Prostate gland (tissue), 2 donors: ENCODE measurements at regions not wholly inside any gene's neighbourhood (a gene's known extent, or its start where the extent isn't known, plus 50 kb on each side); places are given as distances from the start of the nearest gene placed in this dataset.
"Not testable (repeated sequence)": the region's sequence is repeated elsewhere in the genome, so short reads cannot be mapped to it uniquely, and the experiment has no call there.

Experiments
- DNase-seq: peaks from one replicate; pipeline ENCODE4 v3.0.0-alpha.2; 2019; ENCODE audit warnings: low spot score
- H3K27ac ChIP-seq, 2 donors: fragments of 200-600 bp; sonication (generic); 2 replicates each; pipeline ENCODE4 v1.5.1; 2017 to 2019
- H3K27me3 ChIP-seq: fragments of 200-600 bp; sonication (generic); replicated peaks from 2 replicates; pipeline ENCODE4 v1.5.1; 2019; ENCODE audit not compliant: insufficient read depth
- H3K36me3 ChIP-seq, 2 donors: fragments of 200-600 bp; sonication (generic); 1 replicate in 1 of 2; 2 replicates in 1 of 2; pipeline versions ENCODE4 v1.5.1 to v1.8.1; 2017 to 2019
- H3K4me1 ChIP-seq: fragments of 200-600 bp; sonication (generic); replicated peaks from 2 replicates; pipeline ENCODE4 v1.5.1; 2019
- H3K4me3 ChIP-seq, 2 donors: fragments of 200-600 bp; sonication (generic); 2 replicates each; pipeline ENCODE4 v1.5.1; 2017 to 2019
- H3K9me3 ChIP-seq: fragments of 200-600 bp; sonication (generic); 2 replicates; pipeline ENCODE4 v1.5.1; 2017
- POLR2A ChIP-seq: fragments of 450-650 bp; IDR thresholded peaks from one replicate; pipeline ENCODE4 v1.6.1; 2016; ENCODE audit warnings: antibody characterized with exemption, mild to moderate bottlenecking
- POLR2AphosphoS5 ChIP-seq: sonication (generic); formaldehyde crosslinking; IDR thresholded peaks from one replicate; pipeline ENCODE4 v1.6.1; 2017; ENCODE audit warnings: antibody characterized with exemption
- WGBS: methylation state at CpG from one replicate; pipeline ENCODE4 v1.1.5; 2018; 5-methylcytosine and 5-hydroxymethylcytosine counted together
- intact Hi-C: fragments of 100-400 bp; cut with DNase I; formaldehyde crosslinking; loops from one replicate; pipeline ENCODE4 v1.14.2; 2022
- TF ChIP-seq, protein P1 (sequence below), 4 experiments: fragments of 200-600 bp in 2 of 4; fragments of 450-650 bp in 2 of 4; sonication (generic) in 2 of 4; IDR thresholded peaks; 1 replicate in 3 of 4; 2 replicates in 1 of 4; pipeline ENCODE4 v1.5.1; 2016 to 2019; ENCODE audit warnings: antibody characterized with exemption in 4 of 4, mild to moderate bottlenecking in 2 of 4, moderate library complexity in 2 of 4

DNA sequence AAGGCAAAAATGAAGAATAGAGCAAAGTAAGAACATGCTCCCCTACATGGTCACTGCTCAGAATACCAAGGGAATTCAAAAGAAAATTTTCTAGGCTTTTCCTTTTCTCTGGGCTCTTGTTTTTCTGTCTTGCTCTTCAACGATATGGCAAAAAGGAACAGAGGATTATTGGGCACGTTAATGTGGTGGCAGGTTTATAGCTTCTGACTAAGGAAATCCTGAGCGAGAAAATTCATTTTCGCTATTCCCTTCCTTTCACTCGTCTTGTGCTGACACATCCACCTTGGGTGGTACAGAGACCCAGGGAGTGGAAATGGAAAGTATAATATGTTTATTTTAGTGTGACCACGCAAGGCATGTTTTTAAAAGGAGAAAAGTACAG is 132.8 kb downstream of the TRIM27 start:
- TF ChIP-seq POLR2A (no peak), POLR2AphosphoS5 (no peak)
- TF ChIP-seq, protein P1, sequence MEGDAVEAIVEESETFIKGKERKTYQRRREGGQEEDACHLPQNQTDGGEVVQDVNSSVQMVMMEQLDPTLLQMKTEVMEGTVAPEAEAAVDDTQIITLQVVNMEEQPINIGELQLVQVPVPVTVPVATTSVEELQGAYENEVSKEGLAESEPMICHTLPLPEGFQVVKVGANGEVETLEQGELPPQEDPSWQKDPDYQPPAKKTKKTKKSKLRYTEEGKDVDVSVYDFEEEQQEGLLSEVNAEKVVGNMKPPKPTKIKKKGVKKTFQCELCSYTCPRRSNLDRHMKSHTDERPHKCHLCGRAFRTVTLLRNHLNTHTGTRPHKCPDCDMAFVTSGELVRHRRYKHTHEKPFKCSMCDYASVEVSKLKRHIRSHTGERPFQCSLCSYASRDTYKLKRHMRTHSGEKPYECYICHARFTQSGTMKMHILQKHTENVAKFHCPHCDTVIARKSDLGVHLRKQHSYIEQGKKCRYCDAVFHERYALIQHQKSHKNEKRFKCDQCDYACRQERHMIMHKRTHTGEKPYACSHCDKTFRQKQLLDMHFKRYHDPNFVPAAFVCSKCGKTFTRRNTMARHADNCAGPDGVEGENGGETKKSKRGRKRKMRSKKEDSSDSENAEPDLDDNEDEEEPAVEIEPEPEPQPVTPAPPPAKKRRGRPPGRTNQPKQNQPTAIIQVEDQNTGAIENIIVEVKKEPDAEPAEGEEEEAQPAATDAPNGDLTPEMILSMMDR (IDR thresholded peaks at IDR 0.05), result no peak
- H3K4me1 ChIP-seq, result no peaks in the 10 kb centered on the region
- intact Hi-C loops, result no loop called here
- H3K9me3 ChIP-seq, result no peaks in the 10 kb centered on the region
- no peak overlapping the region for H3K4me3 ChIP-seq
- no peaks in the 10 kb centered on the region for H3K36me3 ChIP-seq
- DNase-seq, result no peak
- no peak overlapping the region for H3K27ac ChIP-seq
- 19% methylated on average over 6 of the region's 6 CpGs for WGBS
- H3K27me3 ChIP-seq, result peaks cover 24% of the 10 kb centered on the region

DNA sequence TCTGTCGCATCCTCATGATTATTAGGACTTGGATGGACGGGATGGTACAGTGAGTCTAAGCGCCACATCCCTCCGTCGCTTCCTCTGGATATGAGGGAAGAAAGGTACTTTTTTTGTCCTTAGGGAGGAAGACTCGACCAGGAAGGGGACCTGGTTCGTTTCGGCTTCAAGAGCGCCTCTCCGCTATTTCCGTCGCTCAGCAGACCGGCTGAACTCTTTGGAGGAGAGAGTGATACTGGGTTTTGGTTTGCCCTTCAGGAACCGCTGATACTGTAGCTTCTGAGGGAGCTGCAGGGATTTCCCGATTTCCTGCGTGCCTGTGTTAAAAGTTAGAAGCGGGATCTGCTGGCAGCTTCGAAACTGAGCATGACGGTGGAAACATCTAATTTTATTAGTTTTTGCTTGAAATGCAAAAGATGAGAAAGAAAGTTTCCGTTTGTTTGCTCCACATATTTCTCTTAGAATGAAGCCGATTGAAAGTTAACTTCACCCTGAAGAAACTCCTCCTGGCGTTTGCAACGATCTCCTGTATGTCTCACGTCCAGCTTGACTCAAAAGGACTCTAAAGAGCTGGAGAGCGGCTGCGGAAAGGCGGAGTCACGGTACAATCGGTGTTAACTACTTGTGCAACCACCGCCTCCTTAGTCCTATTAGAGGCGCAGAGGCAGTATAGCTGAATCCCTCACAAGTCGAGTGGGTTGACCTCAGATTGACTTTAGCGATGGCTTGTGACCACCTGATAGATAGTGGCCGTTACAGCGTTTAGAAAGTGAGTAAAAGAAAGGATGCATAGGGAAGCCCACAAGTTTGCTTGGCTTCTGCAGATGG is 129.4 kb downstream of the TRIM27 start:
- 4% methylated on average over 35 of the region's 35 CpGs for WGBS
- Histone ChIP-seq H3K4me1 (no peaks in the 10 kb centered on the region), H3K36me3 (no peaks in the 10 kb centered on the region), H3K4me3 (no peak overlapping the region), H3K27me3 (peaks cover 21% of the 10 kb centered on the region), H3K9me3 (no peaks in the 10 kb centered on the region), H3K27ac (no peak overlapping the region)
- TF ChIP-seq, protein P1 (IDR thresholded peaks at IDR 0.05), result no peak
- TF ChIP-seq POLR2AphosphoS5 (no peak), POLR2A (no peak)
- intact Hi-C loops, result no loop called here
- DNase-seq, result no peak

DNA sequence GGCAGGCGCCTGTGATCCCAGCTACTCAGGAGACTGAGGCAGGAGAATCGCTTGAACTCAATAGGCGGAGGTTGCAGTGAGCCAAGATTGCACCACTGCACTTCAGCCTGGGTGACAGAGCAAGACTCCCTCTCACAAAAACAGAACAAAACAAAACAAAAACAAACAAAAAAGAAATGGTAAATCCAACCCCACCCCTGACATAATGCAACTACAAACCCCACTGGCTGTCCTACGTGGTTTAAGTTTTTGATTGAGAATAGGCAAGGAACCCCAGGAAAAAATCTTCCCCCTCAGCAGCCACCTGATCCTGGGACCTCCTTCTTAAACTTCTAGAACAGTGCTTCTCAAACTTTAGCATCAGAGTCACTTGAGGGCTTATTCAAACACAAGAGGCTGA is 123.1 kb downstream of the TRIM27 start:
- DNase-seq, intact Hi-C loops, H3K4me3 ChIP-seq, H3K27me3 ChIP-seq, H3K36me3 ChIP-seq, H3K4me1 ChIP-seq, H3K9me3 ChIP-seq, H3K27ac ChIP-seq: not testable (repeated sequence)
- 87% methylated on average over 4 of the region's 4 CpGs for WGBS

DNA sequence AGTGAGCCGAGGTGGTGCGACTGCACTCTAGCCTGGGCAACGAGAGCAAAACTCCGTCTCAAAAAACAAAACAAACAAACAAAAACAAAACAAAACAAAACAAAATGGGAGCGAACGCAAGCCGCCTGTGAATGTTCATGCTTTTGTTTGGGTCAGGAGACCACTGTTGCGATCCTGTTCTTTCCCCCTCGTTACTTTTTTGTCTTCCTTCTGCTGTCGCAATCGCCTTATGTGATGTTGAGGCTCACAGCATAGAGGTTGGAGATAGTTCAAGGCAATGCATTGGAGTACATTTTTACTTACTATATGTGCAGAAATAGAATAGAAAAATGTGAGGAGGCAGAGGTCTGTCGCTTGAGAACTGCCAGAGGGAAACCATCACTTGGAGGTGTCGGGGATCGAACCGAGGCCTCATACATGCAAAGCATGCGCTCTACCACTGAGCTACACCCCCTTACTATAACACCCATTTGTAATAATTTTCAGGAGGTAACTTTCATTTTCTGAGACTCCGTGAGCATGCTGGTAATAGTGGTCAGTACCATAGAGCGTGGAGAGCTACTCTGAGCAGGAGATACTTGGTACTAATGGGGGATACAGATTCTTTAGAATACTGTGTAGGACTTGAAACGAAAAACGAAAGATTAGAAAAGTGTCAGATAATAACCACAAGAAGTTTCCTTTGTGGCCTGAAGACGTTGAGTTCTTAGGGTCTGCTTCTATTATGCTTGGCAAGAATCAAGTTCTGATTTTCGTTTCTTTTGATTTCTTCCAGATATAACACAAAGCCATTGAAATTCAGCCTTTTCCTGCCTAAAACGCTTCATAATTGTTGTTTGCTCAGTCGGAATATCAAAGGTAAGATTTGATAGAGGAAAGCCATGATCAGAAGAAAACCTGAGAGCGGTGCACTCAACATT is 121.1 kb downstream of the TRIM27 start:
- TF ChIP-seq POLR2A (no peak), POLR2AphosphoS5 (no peak)
- TF ChIP-seq, protein P1 (IDR thresholded peaks at IDR 0.05), result no peak
- H3K4me1 ChIP-seq, result no peaks in the 10 kb centered on the region
- 36% methylated on average over 25 of the region's 25 CpGs for WGBS
- intact Hi-C loops, result no loop called here
- DNase-seq, result no peak
- H3K27ac ChIP-seq, result no peak overlapping the region
- H3K4me3 ChIP-seq, result no peak overlapping the region
- H3K27me3 ChIP-seq, result peaks cover 7% of the 10 kb centered on the region
- no peaks in the 10 kb centered on the region for H3K9me3 ChIP-seq
- no peaks in the 10 kb centered on the region for H3K36me3 ChIP-seq

DNA sequence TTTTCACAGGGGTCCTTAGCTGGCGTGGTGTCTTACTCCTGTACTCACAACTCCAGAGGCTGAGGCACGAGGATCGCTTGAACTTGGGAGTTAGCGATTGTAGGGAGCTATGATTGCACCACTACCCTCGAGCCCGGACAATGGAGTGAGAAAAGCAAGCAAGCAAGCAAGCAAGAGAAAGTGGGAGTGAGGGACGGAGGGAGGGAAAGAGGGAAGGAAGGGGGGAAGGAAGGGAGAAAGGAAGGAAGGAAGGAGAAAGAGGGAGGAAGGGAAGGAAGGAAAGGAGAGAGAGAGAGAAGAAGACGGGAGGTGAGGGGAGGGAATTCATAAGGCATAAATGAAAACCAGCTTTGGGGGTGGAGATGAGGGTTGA is 120.5 kb downstream of the TRIM27 start:
- 6% methylated on average over 8 of the region's 8 CpGs for whole genome bisulfite sequencing
- DNase-seq, result no peak
- intact Hi-C loops, result no loop called here

More for the DNA sequence above, 120.5 kb downstream of the TRIM27 start:
- Histone ChIP-seq H3K27ac (no peak overlapping the region), H3K27me3 (peaks cover 4% of the 10 kb centered on the region), H3K36me3 (no peaks in the 10 kb centered on the region), H3K4me3 (no peak overlapping the region), H3K9me3 (no peaks in the 10 kb centered on the region), H3K4me1 (no peaks in the 10 kb centered on the region)
- TF ChIP-seq POLR2AphosphoS5, result no peak
- TF ChIP-seq POLR2A, result no peak
- TF ChIP-seq, protein P1 (IDR thresholded peaks at IDR 0.05), result no peak
